ENCODE measurements at regions not wholly inside any gene's neighbourhood (a gene's known extent, or its start where the extent isn't known, plus 50 kb on each side); places are given as distances from the start of the nearest gene placed in this dataset.

GRCh38 chr1:23614032-23614660, 54.8 kb upstream of the ID3 start:
- no peak for DNase-seq

GRCh38 chr1:23613191-23614031, 54.1 kb upstream of the ID3 start:
- DNase-seq: no peak

- no peak for DNase-seq
These were observed 52.5 kb upstream of the ID3 start for GRCh38 chr1:23611601-23612327.

GRCh38 chr1:23610677-23611076, 51.4 kb upstream of the ID3 start:
- no peak for DNase-seq

- DNase-seq: no peak
These were observed 50.7 kb upstream of the ID3 start for GRCh38 chr1:23609971-23610370.

Data from midbrain (tissue), 1 donor.